ENCODE measurements at regions not wholly inside any gene's neighbourhood (a gene's known extent, or its start where the extent isn't known, plus 50 kb on each side); places are given as distances from the start of the nearest gene placed in this dataset.

- DNase-seq, result no peak
These were observed 73.3 kb downstream of the RFC3 start for GRCh38 chr13:33891196-33891742.

GRCh38 chr13:33893559-33893958, 75.6 kb downstream of the RFC3 start:
- DNase-seq, result no peak

GRCh38 chr13:33904431-33904830, 86.5 kb downstream of the RFC3 start:
- DNase-seq, result no peak

- no peak for DNase-seq
These were observed 90.2 kb downstream of the RFC3 start for GRCh38 chr13:33908116-33908515.

- no peak for DNase-seq
These were observed 92.3 kb downstream of the RFC3 start for GRCh38 chr13:33910255-33910654.

GRCh38 chr13:33911521-33911920, 93.6 kb downstream of the RFC3 start:
- no peak for DNase-seq

GRCh38 chr13:33913829-33914228, 95.9 kb downstream of the RFC3 start:
- DNase-seq, result no peak

- peak; percentile 30 for DNase-seq
These were observed 99.2 kb downstream of the RFC3 start for GRCh38 chr13:33917190-33917589.

GRCh38 chr13:33918199-33918932, 100.4 kb downstream of the RFC3 start:
- peak; percentile 50 for DNase-seq

- no peak for DNase-seq
These were observed 101.2 kb downstream of the RFC3 start for GRCh38 chr13:33919120-33919519.

- no peak for DNase-seq
These were observed 107.6 kb downstream of the RFC3 start for GRCh38 chr13:33925563-33925962.

- peak; percentile 21 for DNase-seq
These were observed 109.4 kb downstream of the RFC3 start for GRCh38 chr13:33927315-33927714.

GRCh38 chr13:33931397-33932311, 113.7 kb downstream of the RFC3 start:
- peak; percentile 71 for DNase-seq

- no peak for DNase-seq
These were observed 114.9 kb downstream of the RFC3 start for GRCh38 chr13:33932769-33933406.

- DNase-seq, result no peak
These were observed 115.9 kb downstream of the RFC3 start for GRCh38 chr13:33933810-33934209.

- DNase-seq, result peak; percentile 57
These were observed 116.4 kb downstream of the RFC3 start for GRCh38 chr13:33934343-33934742.

- peak; percentile 69 for DNase-seq
These were observed 117.0 kb downstream of the RFC3 start for GRCh38 chr13:33934951-33935371.

GRCh38 chr13:33935969-33936368, 118.0 kb downstream of the RFC3 start:
- no peak for DNase-seq

GRCh38 chr13:33937373-33938098, 119.6 kb downstream of the RFC3 start:
- DNase-seq, result no peak

GRCh38 chr13:33940256-33940655, 122.3 kb downstream of the RFC3 start:
- DNase-seq, result no peak

- DNase-seq, result no peak
These were observed 122.9 kb downstream of the RFC3 start for GRCh38 chr13:33940898-33941297.

- no peak for DNase-seq
These were observed 127.5 kb downstream of the RFC3 start for GRCh38 chr13:33945477-33945876.
